GM12878 (cell line): ENCODE measurements at regions not wholly inside any gene's neighbourhood (a gene's known extent, or its start where the extent isn't known, plus 50 kb on each side); places are given as distances from the start of the nearest gene placed in this dataset.
A peak's percentile ranks its signal among the peaks of the same experiment; 100 is the strongest.

Experiments used
- ATAC-seq: fragments of 200-7000 bp; cut with Tn5 transposase; 3 replicates; pipeline ENCODE4 v1.9.1; 2020; ENCODE audit warnings: mild to moderate bottlenecking, moderate library complexity
- BruUV-seq: library from RNA; stranded (reverse); fragments of 400-500 nt; replicated peaks from 2 replicates; lab custom pipeline; 2021; lab: Mats Ljungman, UMichigan
- CTCF ChIA-PET: fragments of 300-600 bp; sonication (Branson Sonifier 250); formaldehyde crosslinking; extraction: SDS; loops from one replicate; lab custom pipeline; 2021; ENCODE audit warnings: inconsistent platforms; lab: Yijun Ruan, JAX
- POLR2A ChIA-PET: fragments of 350-600 bp; formaldehyde crosslinking; extraction: SDS; loops from one replicate; lab custom pipeline; 2021; ENCODE audit warnings: inconsistent platforms; lab: Charles Lee
- RAD21 ChIA-PET: fragments of 300-600 bp; sonication (Branson Sonifier 250); formaldehyde crosslinking; loops from one replicate; lab custom pipeline; 2023; ENCODE audit warnings: antibody characterized with exemption; ENCODE audit not compliant: unreplicated experiment; lab: Charles Lee
- SMC1A ChIA-PET: fragments of 300-600 bp; sonication (Branson Sonifier 250); formaldehyde crosslinking; loops from one replicate; lab custom pipeline; 2023; ENCODE audit not compliant: unreplicated experiment, uncharacterized antibody; lab: Charles Lee
- DNase-seq: peaks from one replicate; pipeline ENCODE4 v3.0.0-alpha.2; 2011; ENCODE audit warnings: low read depth, low spot score
- FAIRE-seq: peaks from 3 replicates; lab custom pipeline; 2011; peaks lifted over from hg19 to GRCh38; lab: Jason Lieb, UNC
- H2AFZ ChIP-seq: 2 replicates; pipeline ENCODE4 v1.6.0; 2011; ENCODE audit warnings: low read depth, low read length, control low read depth; ENCODE audit not compliant: control insufficient read depth
- H3K27ac ChIP-seq: 2 replicates; pipeline ENCODE4 v1.5.1; 2011; ENCODE audit warnings: control low read depth; ENCODE audit not compliant: control insufficient read depth, insufficient read depth
- H3K27me3 ChIP-seq, 2 experiments: replicated peaks in 1 of 2; 2 replicates each; pipeline versions ENCODE4 v1.6.0 to v1.6.1; 2011; ENCODE audit warnings: low read length in 1 of 2; ENCODE audit not compliant: control insufficient read depth in 2 of 2, insufficient read depth in 2 of 2
- H3K36me3 ChIP-seq, 2 experiments: 2 replicates each; pipeline ENCODE4 v1.5.1; 2011; ENCODE audit warnings: low read length in 1 of 2; ENCODE audit not compliant: control insufficient read depth in 2 of 2, insufficient read depth in 2 of 2
- H3K4me1 ChIP-seq: 2 replicates; pipeline ENCODE4 v1.6.1; 2011; ENCODE audit warnings: mild to moderate bottlenecking, low read length, moderate library complexity, mixed read lengths; ENCODE audit not compliant: control insufficient read depth, insufficient read depth
- H3K4me2 ChIP-seq: 2 replicates; pipeline ENCODE4 v1.6.0; 2011; ENCODE audit warnings: control low read depth; ENCODE audit not compliant: control insufficient read depth, insufficient read depth
- H3K4me3 ChIP-seq: fragments of 200-600 bp; sonication (generic); 2 replicates; pipeline ENCODE4 v1.5.1; 2016
- H3K79me2 ChIP-seq: 2 replicates; pipeline ENCODE4 v1.6.0; 2011; ENCODE audit warnings: low read length; ENCODE audit not compliant: control insufficient read depth, insufficient read depth
- H3K9ac ChIP-seq: 2 replicates; pipeline ENCODE4 v1.8.0; 2011; ENCODE audit warnings: low read length, control low read depth, mixed read lengths; ENCODE audit not compliant: control insufficient read depth, insufficient read depth
- H3K9me3 ChIP-seq: replicated peaks from 3 replicates; pipeline ENCODE4 v1.5.1; 2011; ENCODE audit warnings: mild to moderate bottlenecking, low read length; ENCODE audit not compliant: control insufficient read depth, insufficient read depth
- H4K20me1 ChIP-seq: 2 replicates; pipeline ENCODE4 v1.6.0; 2011; ENCODE audit not compliant: control insufficient read depth, insufficient read depth
- CBX5 ChIP-seq: sonication (generic); IDR thresholded peaks from 2 replicates; pipeline ENCODE4 v1.6.1; 2016; ENCODE audit warnings: low read depth, moderate library complexity, mild to moderate bottlenecking, inconsistent platforms
- CEBPB ChIP-seq, 2 experiments: fragments of 150-350 bp in 1 of 2; IDR thresholded peaks; 2 replicates each; pipeline ENCODE4 v1.6.1; 2012 to 2014; ENCODE audit warnings: low read depth in 2 of 2, low read length in 2 of 2, borderline replicate concordance in 1 of 2, inconsistent platforms in 1 of 2
- GABPA ChIP-seq: IDR thresholded peaks from 2 replicates; pipeline ENCODE4 v1.6.1; 2014; ENCODE audit warnings: antibody characterized with exemption, low read depth, mild to moderate bottlenecking, inconsistent platforms
- MEF2B ChIP-seq: fragments of 450-650 bp; IDR thresholded peaks from 2 replicates; pipeline ENCODE4 v1.6.1; 2018; ENCODE audit warnings: mild to moderate bottlenecking, moderate library complexity; ENCODE audit not compliant: partially characterized antibody, poor library complexity, severe bottlenecking
- NR2C2 ChIP-seq: IDR thresholded peaks from 2 replicates; pipeline ENCODE4 v1.6.1; 2011; ENCODE audit warnings: borderline replicate concordance, low read depth; ENCODE audit not compliant: control insufficient read depth, insufficient read length
- PAX8 ChIP-seq: fragments of 450-650 bp; IDR thresholded peaks from 2 replicates; pipeline ENCODE4 v1.6.1; 2017; ENCODE audit warnings: mild to moderate bottlenecking, moderate library complexity
- RAD51 ChIP-seq: fragments of 450-650 bp; IDR thresholded peaks from 2 replicates; pipeline ENCODE4 v1.6.1; 2016; ENCODE audit warnings: moderate library complexity, mild to moderate bottlenecking, inconsistent platforms
- SMC3 ChIP-seq: IDR thresholded peaks from 2 replicates; pipeline ENCODE4 v1.6.1; 2011; ENCODE audit warnings: low read length, improper control_type of control experiment, borderline replicate concordance
- TARDBP ChIP-seq: IDR thresholded peaks from 2 replicates; pipeline ENCODE4 v1.6.1; 2016; ENCODE audit warnings: borderline replicate concordance
- ZNF687 ChIP-seq: fragments of 450-650 bp; IDR thresholded peaks from 2 replicates; pipeline ENCODE4 v1.6.1; 2017; ENCODE audit warnings: mild to moderate bottlenecking, moderate library complexity
- WGBS: methylation state at CpG from one replicate; pipeline ENCODE4 v1.1.6; 2016; ENCODE audit warnings: low lambda C conversion rate; ENCODE audit not compliant: insufficient replicate concordance, insufficient coverage; ENCODE audit errors: missing lambda C conversion rate; 5-methylcytosine and 5-hydroxymethylcytosine counted together
- in situ Hi-C: fragments of 300-500 bp; cut with MboI; formaldehyde crosslinking; loops from 9 replicates; pipeline ENCODE4 v1.14.3; 2018; ENCODE audit warnings: mixed read lengths
- intact Hi-C: fragments of 100-400 bp; cut with micrococcal nuclease; formaldehyde crosslinking; loops from one replicate; pipeline ENCODE4 v1.14.2; 2022; ENCODE audit not compliant: unreplicated experiment
- TF ChIP-seq, protein P1 (sequence below): IDR thresholded peaks from 2 replicates; pipeline ENCODE4 v1.6.1; 2011; ENCODE audit warnings: borderline replicate concordance, low read depth, mild to moderate bottlenecking, moderate library complexity, low read length; ENCODE audit not compliant: insufficient read depth, poor library complexity, severe bottlenecking
- TF ChIP-seq, protein P2 (sequence below): fragments of 450-650 bp; IDR thresholded peaks from 2 replicates; pipeline ENCODE4 v1.6.1; 2014; ENCODE audit warnings: mild to moderate bottlenecking

DNA sequence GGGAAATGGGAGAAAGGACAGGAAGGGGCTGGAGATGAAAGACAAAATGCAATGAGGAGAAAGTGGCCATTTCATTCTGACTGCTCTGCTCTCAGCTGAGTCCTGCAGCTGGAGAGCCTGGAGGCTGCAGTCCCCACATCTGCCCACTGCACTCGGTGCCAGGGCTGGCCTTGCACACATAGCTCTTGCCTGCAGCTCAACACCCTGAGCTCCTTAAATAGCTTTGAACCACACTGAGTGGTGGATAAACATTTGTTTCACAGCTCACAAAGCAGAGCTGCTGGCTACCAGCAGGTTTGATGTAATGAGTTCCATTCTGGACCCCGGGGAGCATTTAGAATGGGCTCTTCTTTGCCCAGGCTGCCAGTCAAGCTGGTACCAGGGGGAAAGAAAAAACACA lies 426.1 kb upstream of the CADM1 start (continued):
- TF ChIP-seq ZNF687 (peak; percentile 6; the same call in 1 of the 2 replicates), TARDBP (no peak), MEF2B (peak; percentile 11), RAD51 (no peak), PAX8 (no peak), GABPA (no peak), SMC3 (no peak), CBX5 (no peak)

DNA sequence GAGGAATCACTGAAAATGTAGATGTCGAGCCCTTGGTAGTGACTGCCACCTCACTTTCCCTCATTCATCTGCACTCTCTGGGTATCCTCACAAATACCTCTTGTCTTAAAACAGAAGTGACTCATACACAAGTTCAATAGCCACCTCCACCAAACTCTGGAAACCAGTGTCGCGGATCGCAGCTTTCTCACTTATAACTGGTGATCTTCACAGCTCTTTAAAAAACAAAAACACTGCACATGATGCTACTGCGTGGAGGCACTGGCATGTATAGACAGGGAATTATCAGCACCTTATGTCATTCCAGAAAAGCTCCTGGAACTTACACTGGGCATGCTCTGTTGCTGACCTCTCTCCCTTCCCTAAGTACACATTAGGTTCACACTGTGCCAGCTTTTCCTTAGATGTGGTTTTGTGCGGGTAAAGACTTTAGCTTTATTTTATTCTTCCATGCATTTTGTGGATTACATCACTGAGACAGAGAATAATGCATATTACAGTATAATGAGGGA lies 425.5 kb upstream of the CADM1 start:
- peak overlapping the region; percentile 95 for H3K27ac ChIP-seq
- H4K20me1 ChIP-seq = no peaks in the 10 kb centered on the region
- ATAC-seq = peak; percentile 48
- H3K79me2 ChIP-seq = no peaks in the 10 kb centered on the region; the same call in 1 of the 2 replicates
- H3K4me3 ChIP-seq = no peak overlapping the region
- intact Hi-C loops (loop anchor here (1.0 to 10.0 kb wide), 5 partner anchors 45 to 1885 kb away; partner anchors contain the start of gene CADM1), in situ Hi-C loops (loop anchor here (5.0 kb wide), 2 partner anchors 68 to 148 kb away; no protein-coding TSS in a partner anchor)
- peaks cover 73% of the 10 kb centered on the region for H3K4me1 ChIP-seq
- ChIA-PET SMC1A (interaction anchor here (0.6 to 17.2 kb wide), 19 partner anchors 11 to 345 kb away, joined by 3 to 325 read pairs (median 6); no protein-coding TSS in a partner anchor), RAD21 (interaction anchor here (0.6 to 10.9 kb wide), 17 partner anchors 9 to 147 kb away, joined by 3 to 222 read pairs (median 7); no protein-coding TSS in a partner anchor), CTCF (interaction anchor here (1.0 to 7.1 kb wide), 12 partner anchors 9 to 605 kb away, joined by 3 to 65 read pairs (median 10); no protein-coding TSS in a partner anchor), POLR2A (interaction anchor here (0.8 to 13.8 kb wide), 11 partner anchors 10 to 146 kb away, joined by 3 to 122 read pairs (median 5); no protein-coding TSS in a partner anchor)
- H3K27me3 ChIP-seq = no peaks in the 10 kb centered on the region
- peak; percentile 94 for DNase-seq
- no peak overlapping the region for H2AFZ ChIP-seq
- no peaks in the 10 kb centered on the region; the same call in 2 of the 3 replicates for H3K9me3 ChIP-seq
- peak overlapping the region; percentile 74 for H3K4me2 ChIP-seq
- 1% methylated on average over 6 of the region's 6 CpGs for WGBS
- H3K9ac ChIP-seq = peak overlapping the region; percentile 49
- H3K36me3 ChIP-seq = no peaks in the 10 kb centered on the region
- no peak for FAIRE-seq
- BruUV-seq = no TSS peak
- TF ChIP-seq CEBPB (IDR thresholded peaks at IDR 0.05; ENCODE audit: borderline replicate concordance in 1 of 2, low read depth in 2 of 2, low read length in 2 of 2) (no peak), NR2C2 (no peak)
- TF ChIP-seq, protein P1, sequence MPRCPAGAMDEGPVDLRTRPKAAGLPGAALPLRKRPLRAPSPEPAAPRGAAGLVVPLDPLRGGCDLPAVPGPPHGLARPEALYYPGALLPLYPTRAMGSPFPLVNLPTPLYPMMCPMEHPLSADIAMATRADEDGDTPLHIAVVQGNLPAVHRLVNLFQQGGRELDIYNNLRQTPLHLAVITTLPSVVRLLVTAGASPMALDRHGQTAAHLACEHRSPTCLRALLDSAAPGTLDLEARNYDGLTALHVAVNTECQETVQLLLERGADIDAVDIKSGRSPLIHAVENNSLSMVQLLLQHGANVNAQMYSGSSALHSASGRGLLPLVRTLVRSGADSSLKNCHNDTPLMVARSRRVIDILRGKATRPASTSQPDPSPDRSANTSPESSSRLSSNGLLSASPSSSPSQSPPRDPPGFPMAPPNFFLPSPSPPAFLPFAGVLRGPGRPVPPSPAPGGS = no peak
- TF ChIP-seq, protein P2, sequence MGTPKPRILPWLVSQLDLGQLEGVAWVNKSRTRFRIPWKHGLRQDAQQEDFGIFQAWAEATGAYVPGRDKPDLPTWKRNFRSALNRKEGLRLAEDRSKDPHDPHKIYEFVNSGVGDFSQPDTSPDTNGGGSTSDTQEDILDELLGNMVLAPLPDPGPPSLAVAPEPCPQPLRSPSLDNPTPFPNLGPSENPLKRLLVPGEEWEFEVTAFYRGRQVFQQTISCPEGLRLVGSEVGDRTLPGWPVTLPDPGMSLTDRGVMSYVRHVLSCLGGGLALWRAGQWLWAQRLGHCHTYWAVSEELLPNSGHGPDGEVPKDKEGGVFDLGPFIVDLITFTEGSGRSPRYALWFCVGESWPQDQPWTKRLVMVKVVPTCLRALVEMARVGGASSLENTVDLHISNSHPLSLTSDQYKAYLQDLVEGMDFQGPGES = no peak
